SK-N-SH (cell line): ENCODE measurements at regions not wholly inside any gene's neighbourhood (a gene's known extent, or its start where the extent isn't known, plus 50 kb on each side); places are given as distances from the start of the nearest gene placed in this dataset.

Experiments
- CTCF ChIA-PET: fragments of 300-600, 350-600 bp; formaldehyde crosslinking; extraction: SDS; loops from one replicate; lab custom pipeline; 2021; lab: Yijun Ruan, JAX
- POLR2A ChIA-PET: fragments of 350-600 bp; sonication (Branson Sonifier 250); formaldehyde crosslinking; extraction: SDS; loops from one replicate; lab custom pipeline; 2020; ENCODE audit warnings: antibody characterized with exemption, inconsistent platforms; lab: Yijun Ruan, JAX
- DNase-seq: peaks from one replicate; pipeline ENCODE4 v3.0.0; 2012
- H2AFZ ChIP-seq: fragments of 200-600 bp; sonication (generic); 2 replicates; pipeline ENCODE4 v1.8.1; 2016; ENCODE audit warnings: antibody characterized with exemption, mild to moderate bottlenecking, low read depth
- H3F3A ChIP-seq: fragments of 200-600 bp; sonication (generic); replicated peaks from 2 replicates; pipeline ENCODE3; 2016; ENCODE audit warnings: antibody characterized with exemption, mild to moderate bottlenecking; ENCODE audit not compliant: insufficient read depth
- H3K27ac ChIP-seq, 2 experiments: fragments of 200-500 bp in 1 of 2; fragments of 200-600 bp in 1 of 2; sonication (Bioruptor generic) in 1 of 2; sonication (generic), shearing (Covaris generic) in 1 of 2; 2 replicates each; pipeline versions ENCODE4 v1.5.1 to v1.6.1; 2014 to 2016; ENCODE audit warnings: low read depth in 2 of 2, inconsistent platforms in 1 of 2, low read length in 1 of 2, mild to moderate bottlenecking in 1 of 2, mixed read lengths in 1 of 2
- H3K27me3 ChIP-seq: fragments of 200-600 bp; sonication (generic), shearing (Covaris generic); 2 replicates; pipeline ENCODE4 v1.6.1; 2016; ENCODE audit warnings: mixed run types; ENCODE audit not compliant: insufficient read depth
- H3K36me3 ChIP-seq, 2 experiments: fragments of 200-500 bp in 1 of 2; fragments of 200-600 bp in 1 of 2; sonication (Bioruptor generic) in 1 of 2; sonication (generic) in 1 of 2; replicated peaks in 1 of 2; 2 replicates each; pipeline versions ENCODE3 to v1.5.1; 2014 to 2016; ENCODE audit warnings: low read length in 1 of 2, mild to moderate bottlenecking in 1 of 2; ENCODE audit not compliant: insufficient read depth in 2 of 2, control insufficient read depth in 1 of 2
- H3K4me1 ChIP-seq, 2 experiments: fragments of 200-500 bp in 1 of 2; fragments of 200-600 bp in 1 of 2; sonication (Bioruptor generic) in 1 of 2; sonication (generic), shearing (Covaris generic) in 1 of 2; 2 replicates each; pipeline versions ENCODE4 v1.5.1 to v1.6.1; 2014 to 2016; ENCODE audit warnings: low read depth in 1 of 2, low read length in 1 of 2, mixed run types in 1 of 2; ENCODE audit not compliant: insufficient read depth in 2 of 2, control insufficient read depth in 1 of 2
- H3K4me2 ChIP-seq: fragments of 200-600 bp; sonication (generic), shearing (Covaris generic); 2 replicates; pipeline ENCODE4 v1.6.1; 2017; ENCODE audit warnings: mixed run types
- H3K4me3 ChIP-seq, 2 experiments: fragments of 200-500 bp in 1 of 2; fragments of 200-600 bp in 1 of 2; sonication (Bioruptor generic) in 1 of 2; sonication (generic), shearing (Covaris generic) in 1 of 2; 2 replicates each; pipeline versions ENCODE4 v1.5.1 to v1.8.1; 2014 to 2016; ENCODE audit warnings: low read depth in 2 of 2, inconsistent platforms in 1 of 2, low read length in 1 of 2, mild to moderate bottlenecking in 1 of 2, mixed read lengths in 1 of 2, moderate library complexity in 1 of 2
- H3K79me2 ChIP-seq: fragments of 200-600 bp; sonication (generic); 2 replicates; pipeline ENCODE4 v1.8.1; 2017; ENCODE audit warnings: mild to moderate bottlenecking; ENCODE audit not compliant: insufficient read depth
- H3K9ac ChIP-seq: fragments of 200-600 bp; sonication (generic); 2 replicates; pipeline ENCODE4 v1.6.1; 2017; ENCODE audit warnings: mixed run types
- H3K9me2 ChIP-seq: fragments of 200-600 bp; sonication (generic); 2 replicates; pipeline ENCODE4 v1.6.1; 2017; ENCODE audit warnings: mixed run types
- H3K9me3 ChIP-seq: fragments of 200-600 bp; sonication (generic); 2 replicates; pipeline ENCODE4 v1.6.1; 2017; ENCODE audit warnings: mixed run types, mild to moderate bottlenecking, moderate library complexity
- H4K20me1 ChIP-seq: fragments of 200-600 bp; sonication (generic); 2 replicates; pipeline ENCODE4 v1.6.1; 2017; ENCODE audit warnings: mild to moderate bottlenecking, mixed run types; ENCODE audit not compliant: insufficient read depth
- CHD2 ChIP-seq: fragments of 150-350 bp; IDR thresholded peaks from 2 replicates; pipeline ENCODE4 v1.6.1; 2018; ENCODE audit warnings: low read length; ENCODE audit not compliant: partially characterized antibody
- CTCF ChIP-seq: fragments of 200-600 bp; sonication (generic); IDR thresholded peaks from 2 replicates; pipeline ENCODE4 v1.6.1; 2017; ENCODE audit warnings: antibody characterized with exemption, mild to moderate bottlenecking, moderate library complexity
- ELF1 ChIP-seq: IDR thresholded peaks from 2 replicates; pipeline ENCODE4 v1.4.0; 2012
- EP300 ChIP-seq, 2 experiments: IDR thresholded peaks; 2 replicates each; pipeline versions ENCODE4 v1.4.0 to v1.6.1; 2012; ENCODE audit warnings: borderline replicate concordance in 1 of 2, low read depth in 1 of 2, low read length in 1 of 2
- EZH2phosphoT487 ChIP-seq: fragments of 200-600 bp; sonication (generic); IDR thresholded peaks from 2 replicates; pipeline ENCODE4 v1.6.1; 2017; ENCODE audit warnings: low read depth, mixed run types, mild to moderate bottlenecking, antibody characterized with exemption, moderate library complexity, borderline replicate concordance
- FOSL2 ChIP-seq: IDR thresholded peaks from 2 replicates; pipeline ENCODE4 v1.4.0; 2012; ENCODE audit warnings: low read depth, mild to moderate bottlenecking, moderate library complexity, borderline replicate concordance
- FOXJ3 ChIP-seq: sonication (generic); formaldehyde crosslinking; IDR thresholded peaks from 2 replicates; pipeline ENCODE4 v1.5.1; 2020; ENCODE audit warnings: mild to moderate bottlenecking, missing genetic modification reagents
- GATA2 ChIP-seq: sonication (generic); formaldehyde crosslinking; IDR thresholded peaks from 2 replicates; pipeline ENCODE4 v1.5.0; 2020; ENCODE audit warnings: mild to moderate bottlenecking, missing genetic modification reagents
- IRF3 ChIP-seq: fragments of 150-350 bp; IDR thresholded peaks from 2 replicates; pipeline ENCODE4 v1.6.1; 2016; ENCODE audit warnings: mild to moderate bottlenecking, low read depth, low read length
- JUND ChIP-seq: IDR thresholded peaks from 2 replicates; pipeline ENCODE4 v1.4.0; 2012
- MAX ChIP-seq: IDR thresholded peaks from 2 replicates; pipeline ENCODE4 v1.4.0; 2012; ENCODE audit warnings: low read depth
- MXI1 ChIP-seq: IDR thresholded peaks from 2 replicates; pipeline ENCODE4 v1.6.1; 2012; ENCODE audit warnings: mild to moderate bottlenecking, low read depth, low read length, improper control_type of control experiment
- NFIC ChIP-seq: IDR thresholded peaks from 2 replicates; pipeline ENCODE4 v1.4.0; 2012; ENCODE audit warnings: borderline replicate concordance
- NRF1 ChIP-seq: IDR thresholded peaks from 2 replicates; pipeline ENCODE4 v1.6.1; 2012; ENCODE audit warnings: low read depth, mild to moderate bottlenecking, low read length
- PBX3 ChIP-seq: IDR thresholded peaks from 2 replicates; pipeline ENCODE4; 2012
- POLR2AphosphoS5 ChIP-seq: IDR thresholded peaks from 2 replicates; pipeline ENCODE4 v1.6.1; 2012; ENCODE audit warnings: low read depth, low read length
- RCOR1 ChIP-seq: fragments of 150-350 bp; IDR thresholded peaks from 2 replicates; pipeline ENCODE4 v1.6.1; 2017; ENCODE audit warnings: antibody characterized with exemption, low read length
- RFX5 ChIP-seq: IDR thresholded peaks from 2 replicates; pipeline ENCODE4 v1.6.1; 2012; ENCODE audit warnings: mild to moderate bottlenecking, improper control_type of control experiment, low read length
- RXRA ChIP-seq: IDR thresholded peaks from 2 replicates; pipeline ENCODE4 v1.4.0; 2012; ENCODE audit warnings: low read depth, mild to moderate bottlenecking, borderline replicate concordance
- SIN3A ChIP-seq: IDR thresholded peaks from 2 replicates; pipeline ENCODE4 v1.6.1; 2012; ENCODE audit warnings: low read depth, mild to moderate bottlenecking, low read length, moderate library complexity, borderline replicate concordance
- TAF1 ChIP-seq: IDR thresholded peaks from 2 replicates; pipeline ENCODE4 v1.6.1; 2012; ENCODE audit warnings: low read depth, mild to moderate bottlenecking, low read length, moderate library complexity, borderline replicate concordance
- TEAD4 ChIP-seq: IDR thresholded peaks from 2 replicates; pipeline ENCODE4 v1.4.0; 2012; ENCODE audit warnings: mild to moderate bottlenecking, borderline replicate concordance; ENCODE audit not compliant: insufficient read depth
- USF1 ChIP-seq: IDR thresholded peaks from 2 replicates; pipeline ENCODE4 v1.4.0; 2012; ENCODE audit warnings: low read depth, borderline replicate concordance
- ZBTB33 ChIP-seq: IDR thresholded peaks from 2 replicates; pipeline ENCODE4 v1.4.0; 2012; ENCODE audit warnings: low read depth, borderline replicate concordance
- WGBS: methylation state at CpG from one replicate; pipeline ENCODE4 v1.1.6; 2017; ENCODE audit warnings: low lambda C conversion rate; 5-methylcytosine and 5-hydroxymethylcytosine counted together

- H3K79me2 ChIP-seq: no peaks in the 10 kb centered on the region
- H3K9ac ChIP-seq: no peak overlapping the region
- CTCF ChIA-PET: no interaction called here
- DNase-seq: no peak
- H3K4me3 ChIP-seq: no peak overlapping the region
- H3K27me3 ChIP-seq: no peaks in the 10 kb centered on the region
- no peaks in the 10 kb centered on the region for H4K20me1 ChIP-seq
- no peaks in the 10 kb centered on the region for H3K9me3 ChIP-seq
- H3K4me2 ChIP-seq: 0 out of 2 replicates have a peak overlapping the region, but pooled peaks have one; percentile 2
- no peak for TF ChIP-seq PBX3
- TF ChIP-seq MXI1: no peak
- TF ChIP-seq ZBTB33: peak; percentile 82; the same call in 1 of the 2 replicates
- no peak for TF ChIP-seq FOXJ3 (CRISPR knock-in tag)
- peak; percentile 88 for TF ChIP-seq CHD2
- TF ChIP-seq RXRA: no peak
- TF ChIP-seq ELF1: no peak
- no peak for TF ChIP-seq EP300 (IDR thresholded peaks at IDR 0.05; ENCODE audit: borderline replicate concordance in 1 of 2, low read depth in 1 of 2, low read length in 1 of 2)
- TF ChIP-seq RFX5: no peak
- TF ChIP-seq CTCF: no peak
- TF ChIP-seq FOSL2: no peak
- no peak for TF ChIP-seq TAF1
- 0 out of 2 replicates have a peak, but pooled peaks have one; percentile 8 for TF ChIP-seq NFIC
- TF ChIP-seq JUND: no peak
- TF ChIP-seq RCOR1: no peak
- TF ChIP-seq EZH2phosphoT487: no peak
- TF ChIP-seq NRF1: no peak
- TF ChIP-seq POLR2AphosphoS5: no peak
- no peak for TF ChIP-seq SIN3A
- no peak for TF ChIP-seq IRF3
- no peak for TF ChIP-seq MAX
- TF ChIP-seq USF1: no peak
- no peak for TF ChIP-seq TEAD4
- no peak for TF ChIP-seq GATA2 (CRISPR knock-in tag)
- peaks cover 5 to 15% of the 10 kb centered on the region in 2 experiments; a peak in 3 of 4 replicates for H3K4me1 ChIP-seq
- H3K9me2 ChIP-seq: no peaks in the 10 kb centered on the region
- H3K27ac ChIP-seq: peak overlapping the region; percentile 18 to 39; a peak in 2 of 4 replicates
- no peaks in the 10 kb centered on the region for H3F3A ChIP-seq
- WGBS: 42% methylated on average over 4 of the region's 4 CpGs
- H3K36me3 ChIP-seq: no peaks in the 10 kb centered on the region
- POLR2A ChIA-PET: no interaction called here
- H2AFZ ChIP-seq: no peak overlapping the region; the same call in 1 of the 2 replicates
These were observed 446.2 kb upstream of the RIOK2 start for GRCh38 chr5:97629276-97629675.
